ENCODE measurements at regions not wholly inside any gene's neighbourhood (a gene's known extent, or its start where the extent isn't known, plus 50 kb on each side); places are given as distances from the start of the nearest gene placed in this dataset.
"Not testable (repeated sequence)": the region's sequence is repeated elsewhere in the genome, so short reads cannot be mapped to it uniquely, and the experiment has no call there.

- DNase-seq: no peak
Observed at GRCh38 chr7:106447318-106447847, 162.6 kb upstream of the NAMPT start.

DNA sequence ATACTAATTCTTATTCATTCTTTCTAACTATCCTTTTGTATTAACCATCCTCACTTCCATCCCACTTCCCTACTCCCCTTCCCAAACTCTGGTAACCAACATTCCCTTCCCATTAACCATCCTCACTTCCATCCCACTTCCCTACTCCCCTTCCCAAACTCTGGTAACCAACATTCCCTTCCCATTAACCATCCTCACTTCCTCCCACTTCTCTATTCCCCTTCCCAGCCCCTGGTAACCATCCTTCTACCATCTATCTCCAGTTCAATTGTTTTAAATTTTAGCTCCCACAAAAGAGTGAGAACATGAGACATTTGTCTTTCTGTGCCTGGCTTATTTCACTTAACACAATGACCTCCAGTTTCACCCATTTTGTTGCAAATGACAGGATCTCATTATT is 160.6 kb upstream of the NAMPT start:
- DNase-seq: not testable (repeated sequence)

DNA sequence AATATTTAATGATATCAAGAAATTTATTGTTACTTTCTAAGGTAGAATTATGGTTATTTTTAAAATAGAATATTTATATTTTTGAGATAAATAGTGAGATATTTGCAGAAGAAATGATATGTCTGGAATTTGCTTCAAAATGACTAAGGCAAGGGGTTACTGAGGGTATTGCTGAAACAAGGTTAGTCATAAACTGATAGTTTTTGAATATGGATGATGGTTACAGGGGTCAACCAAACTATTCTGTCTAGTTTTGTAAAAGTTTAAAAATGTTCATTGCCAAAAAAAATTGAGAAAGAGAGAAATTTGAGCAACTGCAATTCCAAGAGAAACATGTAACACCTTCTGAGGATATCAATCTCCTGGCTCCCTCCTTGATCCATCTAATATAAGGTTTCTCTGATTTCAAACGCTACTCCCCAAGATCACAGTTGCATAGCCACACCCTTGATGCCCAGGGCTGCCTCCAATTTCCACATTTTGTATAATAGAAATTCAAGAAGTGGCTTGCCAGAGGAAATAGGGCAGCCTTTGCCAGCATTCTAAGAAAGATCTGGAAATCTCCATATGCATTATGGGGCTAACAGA is 159.4 kb upstream of the NAMPT start:
- no peak for DNase-seq

DNA sequence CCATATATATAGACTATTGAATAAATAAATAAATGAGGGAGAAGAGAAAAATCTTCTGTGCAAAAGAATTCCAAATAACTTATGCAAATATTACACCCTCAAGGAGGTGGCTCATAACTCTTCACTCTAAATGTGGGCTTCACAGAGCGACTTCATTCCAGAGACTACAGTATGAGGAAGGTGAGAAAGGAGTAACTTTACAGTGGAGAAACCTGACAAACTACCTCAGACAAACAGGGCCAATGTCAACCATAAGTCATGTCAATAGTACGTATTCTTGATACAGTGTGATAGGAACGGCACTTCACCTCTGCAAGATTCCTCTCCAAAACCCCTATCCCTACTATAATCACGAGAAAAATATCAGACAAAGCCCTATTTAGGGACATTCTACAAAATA is 158.4 kb upstream of the NAMPT start:
- no peak for DNase-seq

- DNase-seq: no peak
Observed at GRCh38 chr7:106442476-106442875, 157.7 kb upstream of the NAMPT start.

GRCh38 chr7:106441343-106441742 is 156.6 kb upstream of the NAMPT start:
- DNase-seq: not testable (repeated sequence)

GRCh38 chr7:106436933-106437332 is 152.2 kb upstream of the NAMPT start:
- not testable (repeated sequence) for DNase-seq

DNA sequence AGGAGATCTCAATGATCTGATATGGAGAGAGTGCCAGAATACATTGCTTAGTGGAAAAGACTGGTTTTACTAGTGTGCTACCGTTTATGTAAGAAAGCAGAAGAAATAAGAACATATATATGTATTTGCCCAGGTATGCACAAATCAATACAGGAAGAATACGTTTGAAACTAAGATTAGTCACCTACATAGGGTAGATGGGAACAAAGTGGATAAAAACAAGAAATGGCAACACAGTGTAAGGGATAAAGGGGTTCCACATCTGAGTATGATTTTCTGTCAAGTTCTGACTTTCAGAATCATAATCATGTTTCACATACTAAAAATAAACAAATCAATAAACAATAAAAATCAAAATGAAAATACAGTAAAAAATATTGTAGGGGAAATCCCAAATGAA is 148.6 kb upstream of the NAMPT start:
- DNase-seq: no peak

- no peak for DNase-seq
Observed at GRCh38 chr7:106430535-106431455, 146.0 kb upstream of the NAMPT start.

DNA sequence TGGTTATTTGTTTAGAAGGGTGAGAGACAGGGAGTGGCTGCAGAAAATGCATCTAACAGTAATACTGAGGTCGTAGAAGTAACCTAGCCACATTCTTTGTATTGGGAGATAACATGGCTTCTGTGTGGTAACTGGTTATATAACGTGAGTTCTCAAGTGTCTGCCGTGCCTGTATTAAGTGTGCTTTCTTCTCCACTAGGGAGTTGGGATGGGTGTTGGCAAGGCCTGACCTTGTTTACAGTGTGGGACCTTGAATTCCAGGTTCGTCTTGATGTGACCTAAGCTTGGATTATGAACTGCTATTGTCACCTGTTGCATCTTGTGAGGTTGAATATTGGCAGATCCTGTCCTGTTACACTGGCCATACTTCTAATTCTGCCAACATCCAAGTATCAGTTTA is 145.3 kb upstream of the NAMPT start:
- DNase-seq: no peak

GRCh38 chr7:106426803-106427202 is 142.0 kb upstream of the NAMPT start:
- no peak for DNase-seq

- peak; percentile 48 for DNase-seq
Observed at GRCh38 chr7:106425017-106425719, 140.4 kb upstream of the NAMPT start.

GRCh38 chr7:106424476-106425016 is 139.8 kb upstream of the NAMPT start:
- no peak for DNase-seq

DNA sequence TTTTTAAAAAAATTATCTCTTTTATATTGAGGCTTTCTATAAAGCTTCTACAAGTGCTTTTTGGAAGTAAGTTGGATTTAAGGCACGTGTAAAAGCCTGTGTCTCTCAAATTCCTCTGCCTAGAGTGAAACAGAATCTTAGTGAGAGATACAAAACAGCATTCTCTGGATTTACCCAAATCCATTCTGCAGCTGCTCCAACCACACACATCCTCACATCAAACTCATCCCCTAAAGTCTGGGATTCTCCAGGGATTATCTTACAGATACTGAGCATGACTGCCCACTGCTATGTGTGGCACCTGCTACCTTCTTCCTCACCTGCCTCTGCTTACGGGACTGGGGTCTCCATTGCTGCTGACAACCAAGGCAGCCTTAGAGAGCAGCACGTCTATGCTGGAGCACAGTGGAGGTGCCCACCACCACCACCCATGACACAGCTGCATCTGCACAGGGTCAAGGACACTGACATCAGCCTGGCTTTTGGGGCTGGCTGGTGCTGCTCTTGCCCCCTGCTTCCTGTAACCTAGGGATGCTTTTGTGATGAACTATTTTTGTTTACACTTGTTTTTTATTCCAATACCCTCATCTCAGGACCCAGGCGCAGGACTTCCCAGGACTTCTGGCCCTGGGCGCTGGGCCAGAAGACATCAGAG is 139.2 kb upstream of the NAMPT start:
- DNase-seq: no peak

DNA sequence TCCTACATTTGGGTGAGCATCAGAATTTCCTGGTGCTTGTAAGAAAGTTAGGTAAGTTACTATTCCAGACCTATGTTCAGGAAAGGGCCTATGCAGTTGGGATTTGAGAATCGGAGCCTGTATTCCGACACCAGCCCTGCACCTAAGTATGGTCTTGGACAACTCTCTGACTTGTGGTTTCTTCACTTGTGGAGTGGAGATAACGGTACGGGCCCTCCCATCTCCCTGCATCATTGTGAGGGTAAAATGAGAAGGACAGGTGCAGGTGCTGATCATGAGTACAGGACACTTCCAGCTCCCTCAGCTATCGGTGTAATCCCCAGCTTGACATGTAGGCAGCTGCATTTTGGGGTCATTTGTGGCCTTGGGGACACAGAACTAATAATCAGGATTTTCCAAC is 138.3 kb upstream of the NAMPT start:
- DNase-seq: no peak

DNA sequence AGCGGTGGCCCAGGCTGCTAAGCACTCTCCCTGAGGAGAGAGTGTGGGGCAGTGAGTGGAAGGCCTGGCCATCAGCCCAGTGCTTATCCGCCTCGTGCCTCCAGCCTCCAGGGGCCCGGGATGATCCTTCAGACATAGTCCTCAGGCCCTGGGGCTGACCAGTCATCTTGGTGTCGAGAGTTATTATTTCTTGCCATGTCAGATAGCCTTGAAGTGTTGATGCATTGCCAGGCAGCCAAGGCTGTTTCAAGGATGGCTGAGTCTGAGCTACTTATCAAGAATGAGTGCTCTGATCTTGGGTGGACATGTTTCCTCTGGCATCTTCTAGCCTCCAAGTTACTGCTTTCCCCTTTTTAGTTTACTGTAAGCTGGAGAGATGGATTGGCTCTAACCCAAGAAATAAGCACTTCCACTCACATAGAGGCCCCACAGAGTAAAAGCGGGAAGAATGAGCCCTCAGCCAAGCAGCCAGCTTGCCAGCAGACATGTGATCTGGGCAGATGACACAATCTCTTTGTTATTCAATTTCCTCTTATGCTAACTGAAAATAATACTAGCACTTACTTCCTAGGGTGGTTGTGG is 136.5 kb upstream of the NAMPT start:
- DNase-seq: peak; percentile 88

- DNase-seq: no peak
Observed at GRCh38 chr7:106420736-106421135, 136.0 kb upstream of the NAMPT start.

DNA sequence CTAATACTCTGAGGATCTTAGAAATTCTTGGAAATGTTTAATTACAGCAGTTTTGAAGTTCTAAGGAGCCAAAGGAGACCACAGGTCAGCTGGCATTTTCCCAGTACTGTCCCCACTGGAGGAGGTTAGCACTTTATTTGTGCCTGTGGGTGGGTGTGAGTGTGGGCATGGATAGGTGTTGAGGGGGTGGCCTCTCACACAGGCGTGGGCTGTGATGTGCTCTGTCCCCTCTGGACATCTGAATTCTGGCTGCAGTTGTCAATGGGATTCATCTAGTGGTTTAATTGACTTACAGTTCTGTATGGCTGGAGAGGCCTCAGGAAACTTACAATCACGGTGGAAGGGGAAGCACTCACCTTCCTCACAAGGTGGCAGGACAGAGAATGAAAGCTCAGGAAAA is 135.4 kb upstream of the NAMPT start:
- DNase-seq: no peak

- DNase-seq: no peak
Observed at GRCh38 chr7:106419455-106420182, 134.8 kb upstream of the NAMPT start.

GRCh38 chr7:106418526-106418925 is 133.7 kb upstream of the NAMPT start:
- no peak for DNase-seq

GRCh38 chr7:106418094-106418493 is 133.3 kb upstream of the NAMPT start:
- DNase-seq: no peak
